ENCODE measurements at regions not wholly inside any gene's neighbourhood (a gene's known extent, or its start where the extent isn't known, plus 50 kb on each side); places are given as distances from the start of the nearest gene placed in this dataset.

- H3K4me1 Mint-ChIP-seq (ENCODE audit: unreplicated experiment), result peaks cover 20% of the 10 kb centered on the region
- H3K36me3 Mint-ChIP-seq, result no peaks in the 10 kb centered on the region
- no peaks in the 10 kb centered on the region for H3K27me3 Mint-ChIP-seq
- no peak overlapping the region for H3K4me3 Mint-ChIP-seq
- no peaks in the 10 kb centered on the region for H3K9me3 Mint-ChIP-seq
- DNase-seq (ENCODE audit: extremely low spot score, unreplicated experiment), result no peak
- no peak overlapping the region for H3K27ac Mint-ChIP-seq
- TF ChIP-seq, protein P1, sequence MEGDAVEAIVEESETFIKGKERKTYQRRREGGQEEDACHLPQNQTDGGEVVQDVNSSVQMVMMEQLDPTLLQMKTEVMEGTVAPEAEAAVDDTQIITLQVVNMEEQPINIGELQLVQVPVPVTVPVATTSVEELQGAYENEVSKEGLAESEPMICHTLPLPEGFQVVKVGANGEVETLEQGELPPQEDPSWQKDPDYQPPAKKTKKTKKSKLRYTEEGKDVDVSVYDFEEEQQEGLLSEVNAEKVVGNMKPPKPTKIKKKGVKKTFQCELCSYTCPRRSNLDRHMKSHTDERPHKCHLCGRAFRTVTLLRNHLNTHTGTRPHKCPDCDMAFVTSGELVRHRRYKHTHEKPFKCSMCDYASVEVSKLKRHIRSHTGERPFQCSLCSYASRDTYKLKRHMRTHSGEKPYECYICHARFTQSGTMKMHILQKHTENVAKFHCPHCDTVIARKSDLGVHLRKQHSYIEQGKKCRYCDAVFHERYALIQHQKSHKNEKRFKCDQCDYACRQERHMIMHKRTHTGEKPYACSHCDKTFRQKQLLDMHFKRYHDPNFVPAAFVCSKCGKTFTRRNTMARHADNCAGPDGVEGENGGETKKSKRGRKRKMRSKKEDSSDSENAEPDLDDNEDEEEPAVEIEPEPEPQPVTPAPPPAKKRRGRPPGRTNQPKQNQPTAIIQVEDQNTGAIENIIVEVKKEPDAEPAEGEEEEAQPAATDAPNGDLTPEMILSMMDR (conservative IDR thresholded peaks at IDR 0.05), result no peak
Measured at GRCh38 chr6:110528930-110529325, 52.5 kb upstream of the SLC22A16 start.

DNA sequence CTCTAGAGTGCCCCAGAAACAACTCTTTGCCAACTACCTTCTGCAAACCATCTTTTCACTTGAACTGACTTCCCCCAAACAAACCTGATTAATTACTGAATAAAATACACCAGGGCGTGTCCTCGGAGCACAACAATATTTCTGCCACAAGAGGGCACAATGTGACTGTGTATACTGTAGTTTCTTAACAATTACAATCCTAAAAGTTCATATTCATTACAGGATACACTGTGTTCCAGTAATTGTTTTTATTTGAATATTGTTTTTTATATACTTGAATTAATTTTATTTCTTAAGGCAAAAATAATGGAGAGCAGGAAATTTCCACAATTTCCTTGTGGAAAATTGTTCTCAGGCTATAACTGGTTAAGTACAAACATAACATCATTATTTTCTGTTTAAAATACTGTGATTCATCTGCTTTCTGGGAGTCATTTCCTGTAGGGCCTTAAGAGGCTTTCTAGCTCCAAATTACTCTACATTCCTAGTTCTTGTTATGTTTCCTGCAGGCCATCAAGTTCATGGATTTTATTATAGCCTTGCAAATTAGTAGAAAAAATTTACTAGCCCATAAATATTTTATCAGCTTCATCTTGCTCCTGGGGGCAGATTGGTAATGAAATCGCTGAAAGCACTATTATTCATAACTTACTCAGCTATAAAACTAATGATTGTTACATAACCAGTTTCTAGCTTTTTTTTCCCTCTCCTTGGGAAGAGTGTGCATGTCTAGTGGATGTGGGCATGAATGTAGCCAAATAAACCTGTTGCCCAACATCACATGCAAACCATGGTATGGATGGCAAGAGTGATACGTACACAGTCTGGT lies 51.9 kb upstream of the SLC22A16 start:
- TF ChIP-seq, protein P1 (conservative IDR thresholded peaks at IDR 0.05), result peak; percentile 95
- Mint-ChIP-seq H3K9me3 (no peaks in the 10 kb centered on the region), H3K27ac (no peak overlapping the region), H3K4me1 (ENCODE audit: unreplicated experiment) (peaks cover 20% of the 10 kb centered on the region), H3K27me3 (no peaks in the 10 kb centered on the region), H3K4me3 (no peak overlapping the region), H3K36me3 (no peaks in the 10 kb centered on the region)
- DNase-seq (ENCODE audit: extremely low spot score, unreplicated experiment), result no peak

GRCh38 chr6:110527516-110527915 lies 51.1 kb upstream of the SLC22A16 start:
- Mint-ChIP-seq H3K9me3 (no peaks in the 10 kb centered on the region), H3K27ac (no peak overlapping the region), H3K4me1 (ENCODE audit: unreplicated experiment) (peaks cover 20% of the 10 kb centered on the region), H3K27me3 (no peaks in the 10 kb centered on the region), H3K4me3 (no peak overlapping the region), H3K36me3 (no peaks in the 10 kb centered on the region)
- no peak for DNase-seq (ENCODE audit: extremely low spot score, unreplicated experiment)
- TF ChIP-seq, protein P1 (conservative IDR thresholded peaks at IDR 0.05), result no peak

DNA sequence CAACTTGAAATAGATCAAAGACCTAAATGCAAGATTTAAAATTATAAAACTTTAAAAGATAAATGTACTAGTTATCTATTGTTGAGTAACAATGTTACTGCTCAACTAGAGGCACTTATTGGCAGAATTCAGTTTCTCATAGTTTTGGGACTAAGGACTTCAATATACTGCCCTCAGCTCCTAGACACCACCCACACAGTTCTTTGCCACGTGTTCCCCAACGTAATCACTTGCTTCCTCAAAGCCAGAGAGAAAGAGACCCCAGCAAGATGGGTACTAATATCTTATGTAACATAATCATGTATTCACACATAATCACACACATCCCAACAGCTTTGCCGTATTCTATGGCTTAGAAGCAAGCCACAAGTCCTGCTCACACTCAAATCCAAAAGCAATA lies 50.3 kb upstream of the SLC22A16 start:
- Mint-ChIP-seq H3K4me3 (no peak overlapping the region), H3K27me3 (no peaks in the 10 kb centered on the region), H3K36me3 (no peaks in the 10 kb centered on the region), H3K9me3 (no peaks in the 10 kb centered on the region), H3K4me1 (ENCODE audit: unreplicated experiment) (peaks cover 14% of the 10 kb centered on the region), H3K27ac (no peak overlapping the region)
- TF ChIP-seq, protein P1 (conservative IDR thresholded peaks at IDR 0.05), result no peak
- no peak for DNase-seq (ENCODE audit: extremely low spot score, unreplicated experiment)

Measured in type B pancreatic cell (in vitro differentiated cells).